HG03139 (cell line): ENCODE measurements at regions not wholly inside any gene's neighbourhood (a gene's known extent, or its start where the extent isn't known, plus 50 kb on each side); places are given as distances from the start of the nearest gene placed in this dataset.
"Not testable (repeated sequence)": the region's sequence is repeated elsewhere in the genome, so short reads cannot be mapped to it uniquely, and the experiment has no call there.

Experiments used
- ATAC-seq: cut with Tn5 transposase; IDR thresholded peaks from one replicate; pipeline ENCODE4 v1.9.1; 2021; ENCODE audit not compliant: unreplicated experiment

- ATAC-seq, result no peak
These were observed 369.4 kb upstream of the IGFBP3 start for GRCh38 chr7:46290374-46291049.

GRCh38 chr7:46288861-46289260, 367.8 kb upstream of the IGFBP3 start:
- ATAC-seq, result no peak

DNA sequence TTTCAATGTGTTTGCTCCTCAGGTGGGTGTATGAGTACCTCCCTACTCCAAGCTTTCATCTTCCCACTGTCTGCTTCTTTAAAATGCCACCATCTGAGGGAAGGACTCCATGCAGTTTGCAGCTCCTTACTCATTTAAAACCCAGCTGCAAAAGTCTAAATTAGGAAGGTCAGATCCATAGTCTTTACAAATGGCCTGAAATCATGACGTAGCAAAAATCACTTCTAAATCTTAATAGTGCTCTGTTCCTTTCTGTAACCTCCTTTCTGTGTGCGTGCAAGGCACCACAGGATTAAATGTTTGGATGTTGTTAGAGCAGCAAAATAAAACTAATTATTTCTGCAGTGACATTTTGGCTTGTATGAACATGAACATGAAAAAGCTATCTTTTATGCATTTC, 366.9 kb upstream of the IGFBP3 start:
- no peak for ATAC-seq

GRCh38 chr7:46286957-46287356, 365.9 kb upstream of the IGFBP3 start:
- ATAC-seq, result no peak

GRCh38 chr7:46286356-46286755, 365.3 kb upstream of the IGFBP3 start:
- no peak for ATAC-seq

- no peak for ATAC-seq
These were observed 364.8 kb upstream of the IGFBP3 start for GRCh38 chr7:46285878-46286277.

GRCh38 chr7:46283852-46284251, 362.8 kb upstream of the IGFBP3 start:
- ATAC-seq, result no peak

GRCh38 chr7:46282155-46282554, 361.1 kb upstream of the IGFBP3 start:
- no peak for ATAC-seq

DNA sequence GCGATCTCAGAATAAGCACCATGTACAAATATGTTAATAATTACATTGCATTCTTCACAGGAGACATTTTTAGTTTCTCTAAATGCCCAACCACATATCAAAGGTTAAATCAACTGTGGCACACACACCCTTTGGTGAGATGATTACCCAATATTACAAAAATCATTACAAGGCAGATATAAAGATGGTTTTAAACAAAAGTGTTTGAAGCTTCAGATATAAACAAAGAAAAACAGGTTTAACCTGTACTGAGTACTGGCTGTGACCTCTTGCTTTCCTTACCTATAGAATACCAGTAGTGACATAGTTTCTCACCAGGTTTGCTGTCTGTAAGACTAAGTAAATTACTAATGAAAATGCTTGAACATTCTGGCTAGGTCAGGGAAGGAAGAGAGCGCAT, 360.0 kb upstream of the IGFBP3 start:
- ATAC-seq, result no peak

DNA sequence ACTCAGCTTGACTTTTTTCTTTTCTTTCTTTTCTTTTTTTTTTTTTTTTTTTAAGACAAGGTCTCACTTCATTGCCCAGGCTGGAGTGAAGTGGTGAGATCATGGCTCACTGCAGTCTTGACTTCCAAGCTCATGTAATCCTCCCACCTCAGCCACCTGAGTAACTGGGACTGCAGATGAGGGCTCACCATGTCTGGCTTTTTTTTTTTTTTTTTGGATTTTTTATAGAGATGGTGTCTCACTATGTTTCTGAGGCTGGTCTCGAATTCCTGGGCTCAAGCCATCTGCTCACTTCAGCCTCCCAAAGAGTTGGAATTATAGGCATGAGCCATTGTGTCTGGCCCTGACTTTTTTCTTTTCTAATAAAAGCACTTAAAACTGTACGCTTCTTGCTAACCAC, 358.2 kb upstream of the IGFBP3 start:
- ATAC-seq, result no peak

DNA sequence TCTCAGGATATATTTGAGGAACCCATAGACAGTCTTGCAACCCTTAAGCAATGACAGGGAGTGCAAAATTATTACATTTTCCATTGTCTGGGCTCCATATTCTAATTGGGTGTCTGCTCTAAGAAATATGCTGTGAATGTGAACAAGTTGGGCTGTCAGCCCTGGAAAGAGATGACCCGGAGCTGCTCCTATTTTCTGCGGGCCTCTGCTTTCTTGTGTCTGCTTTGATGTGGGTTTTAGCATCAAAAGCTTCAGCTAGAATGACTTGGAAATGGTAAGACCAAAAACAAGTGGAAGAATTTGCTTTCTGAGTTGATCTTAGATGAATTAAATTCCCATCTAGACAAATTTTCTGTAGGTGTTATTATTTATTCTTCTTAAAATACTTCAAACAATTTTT, 343.6 kb upstream of the IGFBP3 start:
- no peak for ATAC-seq

- ATAC-seq, result not testable (repeated sequence)
These were observed 340.6 kb upstream of the IGFBP3 start for GRCh38 chr7:46261638-46262037.

GRCh38 chr7:46259947-46260346, 338.9 kb upstream of the IGFBP3 start:
- ATAC-seq, result no peak

GRCh38 chr7:46257761-46258448, 336.8 kb upstream of the IGFBP3 start:
- no peak for ATAC-seq

GRCh38 chr7:46256870-46257661, 336.0 kb upstream of the IGFBP3 start:
- no peak for ATAC-seq

DNA sequence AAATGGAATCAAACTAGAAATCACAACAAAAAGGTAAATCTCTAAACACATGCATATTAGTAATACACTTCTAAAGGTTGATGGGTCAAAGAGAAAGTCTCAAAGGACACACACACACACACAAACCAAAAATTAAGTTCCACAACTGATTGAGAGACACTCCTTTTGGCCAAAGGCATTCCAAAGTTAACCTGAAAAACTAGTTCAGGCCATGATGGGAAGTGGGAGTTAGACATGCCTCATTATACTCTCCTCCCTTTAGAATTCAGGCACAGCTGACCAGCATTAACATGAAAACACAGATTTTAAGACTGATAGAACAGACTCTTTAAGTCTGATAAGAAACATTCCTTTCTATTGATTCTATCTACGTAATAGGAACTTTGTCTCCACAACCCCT, 332.4 kb upstream of the IGFBP3 start:
- no peak for ATAC-seq

DNA sequence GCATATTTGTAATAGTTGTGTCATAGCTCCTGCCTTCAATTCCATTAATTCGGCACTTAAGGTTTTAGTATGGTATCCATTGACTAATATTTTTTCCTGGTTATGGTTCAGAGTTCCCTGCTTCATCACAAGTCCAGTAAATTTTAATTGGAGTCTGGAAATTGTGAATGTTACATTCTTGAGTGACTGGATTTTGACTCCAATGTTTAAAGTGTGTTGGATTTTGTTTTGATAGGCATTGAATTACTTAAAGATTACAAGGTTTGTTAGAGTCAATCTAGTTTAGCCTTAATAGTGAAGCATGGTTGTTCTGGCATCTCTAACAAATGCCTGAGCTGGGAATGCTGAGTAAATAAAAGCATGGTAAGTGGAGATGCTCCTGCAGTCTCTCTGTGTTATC, 326.6 kb upstream of the IGFBP3 start:
- ATAC-seq, result no peak

- no peak for ATAC-seq
These were observed 324.6 kb upstream of the IGFBP3 start for GRCh38 chr7:46245586-46246111.

GRCh38 chr7:46244757-46245156, 323.7 kb upstream of the IGFBP3 start:
- ATAC-seq, result no peak

GRCh38 chr7:46243406-46243805, 322.3 kb upstream of the IGFBP3 start:
- no peak for ATAC-seq

- no peak for ATAC-seq
These were observed 318.8 kb upstream of the IGFBP3 start for GRCh38 chr7:46239846-46240245.

DNA sequence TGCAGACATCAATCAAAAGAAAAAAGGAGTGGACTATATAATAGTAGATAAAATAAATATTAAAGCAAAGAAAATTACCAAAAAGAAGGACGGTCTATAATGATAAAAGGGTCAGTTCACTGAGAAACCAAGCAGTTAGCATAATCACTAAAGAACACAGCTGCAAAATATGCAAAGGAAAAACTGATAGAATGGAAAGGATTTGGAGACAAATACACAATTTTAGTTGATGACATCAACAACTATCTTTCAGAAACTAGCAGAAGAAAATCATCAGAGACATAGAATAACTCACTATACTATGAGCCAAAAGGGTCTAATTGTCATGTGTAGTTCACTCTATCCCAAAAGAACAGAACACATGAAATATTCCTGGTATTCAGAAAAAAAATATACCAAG, 316.4 kb upstream of the IGFBP3 start:
- ATAC-seq, result no peak
